WI38 (cell line): ENCODE measurements at regions not wholly inside any gene's neighbourhood (a gene's known extent, or its start where the extent isn't known, plus 50 kb on each side); places are given as distances from the start of the nearest gene placed in this dataset.
"Not testable (repeated sequence)": the region's sequence is repeated elsewhere in the genome, so short reads cannot be mapped to it uniquely, and the experiment has no call there.

ENCODE experiments used
- H3K4me3 ChIP-seq: 2 replicates; pipeline ENCODE4 v1.5.1; 2011; ENCODE audit warnings: low read depth, mild to moderate bottlenecking, control low read depth, low read length
- TF ChIP-seq, protein P1 (sequence below): IDR thresholded peaks from 2 replicates; pipeline ENCODE4 v1.5.1; 2012; ENCODE audit warnings: low read depth, mild to moderate bottlenecking, control low read depth, low read length

DNA sequence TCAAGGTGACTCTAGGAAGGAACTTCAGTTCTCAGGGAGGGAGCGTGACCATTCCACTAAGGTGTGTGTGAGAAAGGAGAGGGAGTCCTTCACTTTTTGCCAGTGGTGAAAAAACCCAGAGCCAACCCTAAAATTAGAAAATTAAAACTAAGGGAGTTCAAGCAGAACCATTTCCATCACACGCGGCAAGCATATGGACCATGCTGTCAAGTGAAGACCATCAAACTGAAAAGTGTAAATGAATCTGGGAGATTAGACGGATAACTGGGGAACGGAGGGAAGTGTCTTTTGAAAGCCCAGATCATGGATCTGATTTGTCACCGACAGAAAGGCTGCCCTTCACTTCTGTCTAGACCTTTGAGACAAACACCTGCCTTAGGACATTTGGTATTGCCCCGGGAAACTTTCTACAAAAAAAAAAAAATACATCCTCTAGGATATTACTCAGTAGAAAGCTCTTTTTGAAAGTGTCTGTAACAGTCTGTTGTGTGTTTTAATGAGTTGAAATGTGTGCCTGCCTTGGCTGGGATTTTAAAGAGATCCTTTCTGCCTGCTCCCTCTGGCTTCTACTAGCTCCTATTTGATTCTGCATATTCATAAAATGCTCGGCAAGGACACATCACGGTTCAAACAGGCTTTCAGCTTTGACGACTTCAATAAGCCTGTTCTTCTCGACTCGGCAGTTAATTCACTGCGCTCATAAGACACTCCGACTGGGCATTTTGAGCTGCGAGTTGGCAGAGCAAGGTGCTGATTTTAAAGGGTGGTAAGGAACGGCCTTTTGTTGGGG lies 81.4 kb upstream of the ERCC4 start:
- TF ChIP-seq, protein P1, sequence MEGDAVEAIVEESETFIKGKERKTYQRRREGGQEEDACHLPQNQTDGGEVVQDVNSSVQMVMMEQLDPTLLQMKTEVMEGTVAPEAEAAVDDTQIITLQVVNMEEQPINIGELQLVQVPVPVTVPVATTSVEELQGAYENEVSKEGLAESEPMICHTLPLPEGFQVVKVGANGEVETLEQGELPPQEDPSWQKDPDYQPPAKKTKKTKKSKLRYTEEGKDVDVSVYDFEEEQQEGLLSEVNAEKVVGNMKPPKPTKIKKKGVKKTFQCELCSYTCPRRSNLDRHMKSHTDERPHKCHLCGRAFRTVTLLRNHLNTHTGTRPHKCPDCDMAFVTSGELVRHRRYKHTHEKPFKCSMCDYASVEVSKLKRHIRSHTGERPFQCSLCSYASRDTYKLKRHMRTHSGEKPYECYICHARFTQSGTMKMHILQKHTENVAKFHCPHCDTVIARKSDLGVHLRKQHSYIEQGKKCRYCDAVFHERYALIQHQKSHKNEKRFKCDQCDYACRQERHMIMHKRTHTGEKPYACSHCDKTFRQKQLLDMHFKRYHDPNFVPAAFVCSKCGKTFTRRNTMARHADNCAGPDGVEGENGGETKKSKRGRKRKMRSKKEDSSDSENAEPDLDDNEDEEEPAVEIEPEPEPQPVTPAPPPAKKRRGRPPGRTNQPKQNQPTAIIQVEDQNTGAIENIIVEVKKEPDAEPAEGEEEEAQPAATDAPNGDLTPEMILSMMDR = no peak

DNA sequence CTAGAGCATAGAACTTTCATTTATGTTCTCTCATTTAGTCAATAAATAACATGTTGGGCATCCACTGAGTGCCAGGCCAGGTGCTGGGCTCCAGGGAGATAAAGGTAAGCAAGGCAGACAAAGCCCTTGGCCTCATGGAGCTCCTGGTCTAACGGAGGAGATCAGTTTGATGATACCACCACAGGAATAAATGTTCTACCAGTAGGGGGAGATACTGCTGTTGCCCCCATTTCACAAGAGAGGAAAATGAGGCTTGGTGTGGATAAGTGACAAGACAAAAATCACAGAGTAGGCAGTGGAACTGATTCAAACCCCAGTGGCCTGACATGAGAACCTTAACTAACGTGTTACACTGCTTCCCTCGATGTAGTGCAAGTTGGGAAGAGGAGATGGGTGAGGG lies 80.4 kb upstream of the ERCC4 start:
- no peak overlapping the region for H3K4me3 ChIP-seq
- TF ChIP-seq, protein P1 = no peak

More for the DNA sequence above, 81.4 kb upstream of the ERCC4 start:
- H3K4me3 ChIP-seq = no peak overlapping the region

DNA sequence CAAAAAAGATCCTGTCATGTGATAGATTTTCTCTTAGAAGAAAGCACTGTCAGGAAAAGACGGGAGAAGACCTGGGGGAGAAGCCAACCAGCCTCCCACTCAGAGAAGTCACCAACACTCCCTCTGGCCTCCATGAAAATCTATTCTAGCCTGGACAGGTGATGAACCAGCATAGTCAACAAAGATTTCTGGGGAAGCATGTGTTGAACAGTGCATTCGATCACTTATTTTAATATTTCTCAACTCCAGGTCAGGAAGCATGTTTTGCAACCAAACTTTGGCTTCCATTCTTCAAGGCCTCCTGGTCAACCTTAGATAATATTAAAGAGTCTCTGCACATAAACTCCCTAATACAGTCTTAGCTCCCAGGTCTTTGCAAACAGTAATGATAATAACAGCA lies 74.7 kb upstream of the ERCC4 start:
- TF ChIP-seq, protein P1 = no peak
- H3K4me3 ChIP-seq = no peak overlapping the region

DNA sequence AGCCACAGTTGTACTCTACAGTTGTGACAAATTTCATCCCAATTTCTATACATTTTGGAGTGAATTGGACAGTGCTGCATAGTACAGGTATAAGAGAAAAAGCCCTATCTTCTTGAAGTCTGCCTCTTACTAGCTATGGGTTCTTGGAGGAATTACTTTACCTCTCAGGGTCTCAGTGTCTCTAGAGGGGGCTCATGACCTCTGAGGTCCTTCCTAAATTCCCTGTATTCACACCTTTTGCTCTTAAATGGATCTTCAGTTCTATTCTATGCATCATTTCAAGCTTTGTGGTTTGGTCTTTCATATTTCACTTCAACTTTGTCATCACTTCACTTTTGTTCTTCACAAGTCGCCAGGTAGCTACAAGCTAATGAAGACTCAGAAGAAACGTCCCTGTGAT lies 71.2 kb upstream of the ERCC4 start:
- TF ChIP-seq, protein P1 = no peak
- no peak overlapping the region for H3K4me3 ChIP-seq

DNA sequence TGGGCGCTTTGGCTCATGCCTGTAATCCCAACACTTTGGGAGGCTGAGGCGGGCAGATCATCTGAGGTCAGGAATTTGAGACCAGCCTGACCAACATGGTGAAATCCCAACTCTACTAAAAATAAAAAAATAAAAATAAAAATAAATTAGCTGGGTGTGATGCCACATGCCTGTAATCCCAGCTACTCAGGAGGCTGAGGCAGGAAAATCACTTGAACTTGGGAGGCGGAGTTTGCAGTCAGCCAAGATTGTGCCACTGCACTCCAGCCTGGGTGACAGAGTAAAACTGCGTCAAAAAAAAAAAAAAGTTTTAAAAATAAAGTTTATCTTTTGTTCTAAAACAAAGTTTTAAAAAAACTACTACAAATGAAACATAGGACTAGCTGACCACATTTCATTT lies 69.8 kb upstream of the ERCC4 start:
- H3K4me3 ChIP-seq = not testable (repeated sequence)

DNA sequence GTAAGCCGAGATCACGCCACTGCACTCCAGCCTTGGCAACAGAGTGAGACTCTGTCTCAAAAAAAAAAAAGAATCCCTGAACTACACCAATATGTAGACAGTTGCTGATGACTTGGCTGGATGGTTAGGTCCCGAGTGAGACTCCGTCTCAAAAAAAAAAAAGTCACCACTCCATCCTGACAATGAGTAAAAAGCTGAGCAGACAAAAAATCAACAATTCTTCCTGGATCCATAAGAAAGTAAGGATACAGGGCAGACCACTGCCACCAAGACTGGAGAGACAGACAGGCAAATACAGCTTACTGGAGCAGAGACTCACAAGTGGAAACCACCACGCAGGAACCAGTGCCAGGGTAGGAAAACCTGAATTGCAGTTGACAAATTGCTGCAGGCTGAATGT lies 67.1 kb upstream of the ERCC4 start:
- TF ChIP-seq, protein P1 = no peak
- H3K4me3 ChIP-seq = no peak overlapping the region

DNA sequence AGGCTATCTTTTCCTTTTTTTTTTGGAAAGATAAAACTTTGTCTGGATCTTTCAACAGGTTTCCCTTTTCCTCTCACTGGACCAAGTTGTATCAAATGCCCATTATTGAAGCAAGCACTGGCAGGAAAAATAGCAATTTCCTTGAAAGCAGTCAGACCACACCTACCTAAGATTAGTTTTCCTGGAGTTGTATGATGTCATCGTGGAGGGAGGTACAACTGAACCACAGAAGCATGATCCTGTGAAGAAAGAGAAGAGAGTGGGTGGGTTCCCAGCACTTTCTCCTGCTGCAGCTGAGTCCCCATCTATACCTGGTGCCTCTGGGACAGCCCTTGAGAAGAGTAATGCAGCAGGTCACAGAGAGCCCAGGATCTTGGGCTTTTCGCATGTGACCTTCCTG lies 63.6 kb upstream of the ERCC4 start:
- no peak overlapping the region for H3K4me3 ChIP-seq
- TF ChIP-seq, protein P1 = no peak

DNA sequence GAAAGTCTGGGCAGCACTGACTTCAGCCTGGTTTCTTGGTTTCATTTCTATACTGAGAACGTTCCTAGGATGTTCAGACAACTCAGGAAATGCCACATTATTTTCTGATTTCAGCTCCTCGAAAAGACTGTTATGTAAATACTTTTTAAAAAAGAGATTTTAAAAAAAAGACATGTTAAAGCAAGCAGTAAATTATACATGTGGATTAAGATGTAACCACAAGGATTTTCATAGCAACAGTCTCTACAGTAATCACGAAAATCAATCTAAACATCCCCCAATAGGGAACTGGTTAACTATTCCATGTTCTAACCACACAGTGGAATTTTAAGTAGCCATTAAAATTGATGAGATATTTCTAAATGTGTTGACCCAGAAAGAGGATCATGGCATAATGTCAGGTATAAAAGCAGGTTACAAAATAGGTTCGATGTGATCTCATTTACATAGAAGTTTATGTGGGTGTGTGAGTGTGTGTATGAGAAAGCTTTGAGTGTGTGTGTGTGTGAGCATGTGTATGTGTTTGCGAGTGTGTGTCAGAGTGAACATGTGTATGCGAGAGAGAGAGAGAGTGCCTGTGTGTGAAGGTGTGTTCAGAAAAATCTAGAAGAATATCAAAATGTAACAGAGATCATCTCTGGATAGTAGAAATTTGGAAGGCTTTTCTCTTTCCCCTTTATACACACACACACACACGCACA lies 63.0 kb upstream of the ERCC4 start:
- no peak overlapping the region for H3K4me3 ChIP-seq

More for the DNA sequence above, 63.0 kb upstream of the ERCC4 start:
- TF ChIP-seq, protein P1 = no peak
